ENCODE measurements at regions not wholly inside any gene's neighbourhood (a gene's known extent, or its start where the extent isn't known, plus 50 kb on each side); places are given as distances from the start of the nearest gene placed in this dataset.
"Not testable (repeated sequence)": the region's sequence is repeated elsewhere in the genome, so short reads cannot be mapped to it uniquely, and the experiment has no call there.

DNA sequence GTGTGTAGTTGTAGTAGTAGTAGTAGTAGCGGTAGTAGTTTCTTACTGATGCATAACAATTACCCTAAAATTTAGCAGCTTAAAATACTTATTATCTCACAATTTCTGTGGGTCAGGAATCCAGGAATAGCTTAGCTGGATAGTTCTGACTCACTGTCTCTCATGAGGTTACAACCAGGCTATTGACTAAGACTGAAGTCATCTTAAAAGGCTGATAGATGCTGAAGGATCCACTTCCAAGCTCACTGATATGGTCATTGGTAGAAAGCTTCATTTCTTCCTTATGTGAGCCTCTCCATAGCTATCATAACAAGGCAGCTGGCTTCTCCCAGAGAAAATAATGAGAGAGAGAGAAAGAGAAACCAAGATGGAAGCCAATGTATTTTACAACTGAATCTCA is 147.5 kb upstream of the FBXL17 start:
- peak; percentile 82 for DNase-seq

DNA sequence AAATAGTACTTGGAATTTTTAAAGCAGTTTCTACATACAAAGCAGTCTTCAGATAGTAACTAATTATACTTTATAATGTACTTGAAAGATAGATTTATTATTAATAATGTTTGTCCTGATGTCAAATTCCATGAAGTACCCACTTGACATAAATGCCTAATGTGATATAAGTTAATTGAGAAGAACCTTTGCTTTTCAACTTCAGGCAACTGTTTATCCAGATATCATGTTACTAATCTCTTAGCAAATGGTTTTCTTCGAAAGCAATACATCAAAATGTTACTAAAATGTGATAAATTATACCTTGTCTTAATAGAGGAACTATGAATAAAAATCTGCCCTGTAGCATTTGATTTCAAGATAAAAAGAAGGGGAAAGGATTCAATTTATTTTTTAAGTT is 146.8 kb upstream of the FBXL17 start:
- DNase-seq, result no peak

DNA sequence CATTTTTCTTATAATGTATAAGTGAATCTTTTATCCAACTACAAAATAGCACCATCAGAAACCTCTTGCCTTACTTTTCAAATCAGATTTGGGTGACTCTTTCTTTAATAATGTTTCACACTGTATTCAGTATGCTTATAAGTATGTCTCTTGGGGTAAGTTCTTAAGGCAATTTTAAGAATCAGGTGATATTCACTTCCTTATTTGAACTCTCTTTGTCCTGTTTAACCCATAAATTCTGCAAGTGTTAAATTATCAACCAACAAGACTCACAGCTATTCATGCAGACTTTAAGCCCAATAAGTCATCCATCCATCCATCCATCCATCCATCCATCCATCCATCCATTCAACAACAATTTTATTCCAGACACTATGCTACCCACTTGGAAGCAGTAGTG is 142.7 kb upstream of the FBXL17 start:
- no peak for DNase-seq

DNA sequence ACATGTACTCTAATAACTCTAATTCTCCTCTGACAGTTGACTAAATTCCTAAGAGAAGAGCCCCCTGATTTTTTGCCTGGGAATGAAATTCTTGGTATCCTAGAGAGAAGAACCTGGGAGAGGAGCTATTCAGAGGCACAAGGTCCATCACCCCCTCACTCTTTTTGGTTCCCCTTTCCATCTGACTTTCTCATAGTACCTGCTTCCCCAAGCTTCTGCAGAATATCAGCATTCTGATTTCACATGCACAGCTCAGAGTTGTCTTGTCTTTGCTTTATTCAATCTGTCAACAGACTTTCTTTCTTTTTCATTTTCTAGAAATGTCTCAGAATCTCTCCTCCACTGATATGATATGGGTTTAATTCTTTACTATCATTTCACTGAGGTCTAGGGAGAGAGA is 141.5 kb upstream of the FBXL17 start:
- DNase-seq, result no peak

DNA sequence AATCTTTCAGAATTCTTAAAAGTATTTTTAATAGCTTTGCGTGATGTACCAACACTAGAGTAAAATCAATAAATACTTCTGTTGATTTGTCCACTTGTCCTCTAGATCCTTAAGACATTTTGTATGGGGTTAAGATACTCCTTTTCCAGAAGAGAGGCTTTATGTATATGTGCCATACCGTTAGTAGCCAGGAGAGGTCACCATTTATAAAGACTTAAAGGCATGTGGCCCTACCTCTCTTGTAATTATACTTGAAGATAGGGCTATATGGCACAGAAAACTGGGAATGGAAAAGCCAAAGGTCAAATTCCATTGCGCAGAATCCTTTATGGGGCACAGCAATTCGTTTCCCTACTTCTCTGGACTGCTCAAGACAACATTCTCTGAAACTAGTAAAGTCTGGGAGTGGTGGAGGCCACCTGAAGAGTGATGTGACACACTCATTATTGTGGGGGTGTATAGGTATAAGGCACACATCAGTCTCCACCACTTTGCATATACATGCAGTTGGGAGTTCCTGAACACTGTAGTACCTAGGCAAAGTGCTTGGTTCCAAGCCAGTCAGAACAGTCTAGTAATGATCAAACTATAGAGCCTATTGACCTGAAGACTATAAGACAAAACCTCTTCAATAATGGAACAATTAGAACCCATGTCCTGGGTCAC is 140.1 kb upstream of the FBXL17 start:
- peak; percentile 65 for DNase-seq

DNA sequence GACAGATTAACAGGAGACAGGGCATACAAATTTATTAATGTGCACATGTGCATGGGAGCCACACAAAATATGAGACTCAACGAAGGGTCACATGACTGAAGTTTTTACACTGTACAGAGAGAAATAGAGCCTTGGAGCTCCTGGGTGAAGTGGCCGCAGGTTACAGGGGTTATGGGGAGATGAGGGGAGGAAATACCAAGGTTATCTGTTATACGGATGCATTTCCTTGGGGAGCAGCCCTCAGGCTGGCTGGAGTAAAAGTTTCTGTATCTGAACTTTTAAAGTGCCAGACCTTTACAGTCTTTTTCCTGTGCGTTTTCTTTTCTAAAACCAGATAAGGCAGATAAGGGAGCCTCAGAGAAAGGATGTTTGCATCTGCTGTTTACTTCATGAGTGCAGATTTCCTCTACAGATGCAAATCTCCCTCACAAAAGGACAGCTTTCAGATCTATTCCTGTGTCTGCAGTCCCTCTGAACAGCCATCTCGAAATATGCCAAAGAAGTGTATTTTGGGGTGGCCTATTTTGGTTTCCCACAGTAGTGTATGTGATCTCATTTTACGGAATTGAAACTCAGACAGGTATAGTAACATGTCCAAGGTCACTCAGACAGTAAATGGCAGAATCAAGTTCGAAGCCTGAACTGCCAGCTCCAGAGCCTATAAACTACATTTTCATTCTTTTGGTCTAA is 139.3 kb upstream of the FBXL17 start:
- no peak for DNase-seq

DNA sequence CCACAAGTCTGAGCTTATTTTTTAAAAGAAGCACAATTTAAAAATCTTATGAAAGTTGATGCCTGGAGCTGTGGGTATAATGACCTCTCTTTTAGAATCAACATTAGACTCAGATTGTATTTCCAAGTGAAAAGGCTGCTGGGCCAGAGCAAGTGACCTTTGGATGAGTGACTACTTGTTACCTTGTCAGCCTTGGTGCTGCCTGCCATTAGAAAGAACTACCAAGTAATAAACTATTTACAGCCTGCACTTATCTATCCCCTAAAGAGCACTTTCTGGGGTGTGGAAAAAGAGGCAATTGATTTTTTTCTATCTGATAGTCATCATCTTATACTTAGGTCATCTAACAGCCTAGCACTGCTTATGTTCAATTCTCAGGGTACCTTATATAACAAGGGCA is 134.9 kb upstream of the FBXL17 start:
- no peak for DNase-seq

DNA sequence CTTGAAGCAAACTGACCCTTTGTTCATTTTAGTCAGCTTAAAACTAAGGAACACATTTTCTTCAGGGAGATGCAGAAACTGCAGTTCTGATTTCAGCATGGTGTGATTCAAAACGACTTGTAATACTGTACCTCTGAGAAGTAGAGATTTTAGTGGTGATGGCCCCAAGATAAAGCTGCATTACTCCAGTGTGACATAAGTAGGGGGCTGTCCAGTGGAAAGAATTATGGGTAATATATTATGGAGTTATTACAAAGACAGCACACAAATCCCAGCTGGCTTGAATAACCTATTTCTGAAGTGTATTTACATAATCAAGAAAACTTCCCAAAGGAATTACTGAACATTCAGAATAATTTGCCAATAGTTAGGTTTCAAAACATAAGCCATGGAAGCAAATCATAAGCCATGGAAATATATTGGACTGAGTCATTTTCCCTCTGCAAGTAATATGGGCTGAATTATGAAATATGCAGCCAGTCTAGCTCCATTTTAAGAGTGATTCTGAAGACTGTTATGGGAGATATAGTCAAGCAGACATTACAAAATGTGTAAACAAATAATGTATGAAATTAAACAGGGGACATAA is 133.7 kb upstream of the FBXL17 start:
- DNase-seq, result no peak

DNA sequence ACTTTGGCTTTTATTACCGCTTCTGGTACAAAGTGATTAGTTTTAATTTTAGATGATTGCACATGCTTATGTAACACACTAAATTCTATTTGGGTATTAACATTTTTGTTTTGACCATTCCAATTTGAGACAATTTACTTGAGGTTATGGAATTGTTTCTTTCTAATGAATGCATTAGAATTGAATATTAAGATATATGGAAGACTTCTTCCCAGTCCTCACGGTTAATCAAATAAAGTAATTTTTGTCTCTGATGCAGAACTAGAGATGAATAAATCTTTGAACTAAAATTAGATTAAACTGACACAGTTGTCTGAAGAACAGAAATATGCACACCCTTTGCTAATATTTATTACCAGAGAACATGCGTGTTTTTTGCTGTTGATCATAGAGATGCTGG is 127.1 kb upstream of the FBXL17 start:
- DNase-seq, result no peak

DNA sequence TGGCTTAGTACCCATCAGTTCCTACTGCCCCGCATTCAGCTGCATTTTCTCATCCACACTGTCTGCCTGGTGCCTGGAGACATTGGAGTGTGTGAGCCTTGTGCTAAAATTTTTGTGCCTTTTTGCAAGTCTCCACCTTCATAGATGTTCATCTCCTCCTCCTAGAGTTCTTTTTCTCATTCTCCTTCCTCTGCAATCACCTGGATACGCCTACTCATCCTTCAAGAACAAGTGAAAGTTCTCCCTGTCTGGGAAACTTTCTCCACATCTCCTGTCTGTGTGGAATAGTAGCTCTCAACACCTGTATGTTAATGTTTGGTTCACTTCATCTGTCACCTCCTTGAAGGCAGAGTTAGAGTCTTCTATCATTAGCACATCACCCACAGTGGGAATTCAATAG is 125.7 kb upstream of the FBXL17 start:
- no peak for DNase-seq

DNA sequence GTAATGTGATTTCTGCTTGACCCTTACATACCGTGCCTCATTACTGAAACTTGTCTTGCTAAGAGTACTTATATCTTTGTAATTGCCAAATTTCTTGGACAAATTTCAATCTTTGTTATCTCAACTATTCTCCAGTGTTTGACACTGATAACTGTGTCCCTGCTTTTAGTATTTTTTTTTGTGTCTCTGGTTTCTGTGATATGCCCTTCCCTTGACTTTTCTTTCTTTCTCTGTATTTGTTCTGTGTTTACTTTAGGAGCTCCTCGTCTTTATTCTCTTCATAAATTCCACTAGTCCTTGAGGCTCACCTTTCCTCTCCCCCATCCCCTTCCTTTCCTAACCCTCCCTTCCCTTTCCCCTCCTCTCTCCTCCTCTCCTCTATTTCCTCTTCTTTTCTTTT is 123.7 kb upstream of the FBXL17 start:
- DNase-seq, result no peak

DNA sequence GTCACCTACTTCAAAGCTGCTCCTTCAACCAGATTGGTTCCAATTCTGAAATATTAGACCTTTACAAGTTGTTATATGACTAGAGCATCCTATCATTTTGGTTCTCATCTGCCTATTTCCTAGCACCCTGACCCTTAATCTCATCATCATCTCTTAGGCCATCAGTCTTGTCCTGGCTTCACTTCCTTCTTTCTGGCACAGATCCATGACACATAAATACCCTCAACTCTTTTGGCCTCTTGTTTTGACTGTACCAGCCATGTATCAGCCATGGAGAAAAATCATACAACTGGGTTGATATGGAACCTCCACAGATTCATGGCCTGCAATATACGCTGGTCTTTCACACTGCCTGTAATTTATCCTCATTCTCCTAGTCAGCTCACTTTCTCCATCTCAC is 123.1 kb upstream of the FBXL17 start:
- DNase-seq, result no peak

DNA sequence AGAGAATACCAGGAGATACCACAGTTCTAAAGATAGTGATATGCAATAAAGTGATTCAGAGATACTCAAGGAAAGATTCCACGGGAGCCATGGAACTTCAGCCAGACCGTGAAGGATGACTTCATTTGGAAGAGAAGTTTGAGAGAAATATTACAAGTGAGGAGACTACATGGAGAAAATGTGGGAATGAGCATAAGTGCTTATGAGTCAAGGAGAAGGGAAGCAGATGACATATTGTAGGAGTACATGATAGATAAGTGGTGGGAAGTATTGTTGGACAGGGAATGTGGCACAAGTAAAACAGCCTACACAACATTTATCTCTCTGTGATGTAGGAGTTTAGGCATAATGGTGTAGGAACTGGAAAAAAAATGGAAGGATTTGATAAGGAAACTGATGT is 122.1 kb upstream of the FBXL17 start:
- DNase-seq, result no peak

DNA sequence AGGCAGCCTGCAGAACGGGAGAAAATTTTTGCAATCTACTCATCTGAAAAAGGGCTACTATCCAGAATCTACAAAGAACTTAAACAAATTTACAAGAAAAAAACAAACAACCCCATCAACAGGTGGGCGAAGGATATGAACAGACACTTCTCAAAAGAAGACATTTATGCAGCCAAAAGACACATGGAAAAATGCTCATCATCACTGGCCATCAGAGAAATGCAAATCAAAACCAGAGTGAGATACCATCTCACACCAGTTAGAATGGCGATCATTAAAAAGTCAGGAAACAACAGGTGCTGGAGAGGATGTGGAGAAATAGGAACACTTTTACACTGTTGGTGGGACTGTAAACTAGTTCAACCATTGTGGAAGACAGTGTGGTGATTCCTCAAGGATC is 113.7 kb upstream of the FBXL17 start:
- DNase-seq, result not testable (repeated sequence)

DNA sequence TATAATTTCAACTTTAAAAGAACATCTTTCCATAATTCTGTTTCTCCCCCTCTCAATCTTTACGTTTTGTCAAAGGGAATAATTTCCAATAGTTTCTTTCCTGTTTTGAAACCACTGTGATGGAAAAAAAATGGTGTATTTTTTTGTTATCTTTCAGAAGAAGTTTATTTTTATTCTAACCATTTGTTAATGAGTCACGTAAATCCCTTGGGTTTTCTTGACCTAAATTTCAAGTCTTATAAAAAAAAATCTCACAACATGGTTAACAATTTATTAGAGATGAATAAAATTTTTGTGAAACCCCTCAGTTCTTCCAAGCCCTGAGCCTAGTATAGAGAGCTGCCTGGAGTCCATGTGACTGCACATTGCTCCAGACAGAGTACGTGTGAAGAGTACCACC is 106.1 kb upstream of the FBXL17 start:
- peak; percentile 29 for DNase-seq

DNA sequence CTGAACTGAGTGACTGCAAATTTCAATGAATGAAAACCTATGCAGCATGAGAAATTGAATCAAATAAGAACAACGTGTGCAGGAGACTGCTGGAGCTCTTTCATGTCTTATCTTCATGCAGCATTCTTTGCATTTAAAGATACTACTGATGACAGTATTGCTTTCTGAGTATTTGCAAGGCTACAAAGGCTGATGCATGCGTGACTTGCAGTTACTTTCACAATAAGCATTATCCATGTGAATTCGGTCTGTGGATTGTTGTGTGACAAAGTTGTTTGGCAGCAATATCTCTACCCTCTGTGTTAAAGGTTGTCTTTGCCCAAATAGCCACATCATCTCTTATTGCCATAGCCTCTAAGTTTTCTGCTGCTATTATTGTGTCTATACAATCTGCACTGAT is 102.1 kb upstream of the FBXL17 start:
- DNase-seq, result no peak

DNA sequence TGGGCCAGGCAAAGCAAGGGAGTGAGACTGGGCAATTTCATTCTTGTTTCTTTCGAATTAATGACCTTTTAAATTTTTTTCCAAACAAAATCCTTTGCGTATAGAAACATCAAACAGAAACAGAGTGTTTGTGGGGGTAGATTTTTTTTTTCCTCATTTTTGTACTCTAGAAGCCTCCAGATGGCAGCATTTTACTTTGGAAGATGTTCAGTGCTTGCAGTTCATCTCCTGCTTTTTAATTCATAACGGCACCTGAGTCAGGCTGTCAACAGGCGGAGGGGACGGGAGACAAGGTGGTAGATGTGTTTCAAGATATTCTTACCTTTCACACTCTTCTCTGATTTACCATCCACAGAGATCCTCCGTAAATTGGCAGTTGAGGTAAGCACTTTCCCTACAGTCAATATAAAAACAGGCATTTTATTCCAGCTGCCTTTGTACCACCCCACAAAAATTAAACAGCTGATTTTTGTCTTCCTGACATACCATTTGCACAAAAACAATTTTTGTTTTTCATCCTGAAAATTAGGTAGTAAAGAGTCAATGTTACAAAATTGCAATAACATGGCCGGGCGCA is 99.5 kb upstream of the FBXL17 start:
- DNase-seq, result peak; percentile 42

DNA sequence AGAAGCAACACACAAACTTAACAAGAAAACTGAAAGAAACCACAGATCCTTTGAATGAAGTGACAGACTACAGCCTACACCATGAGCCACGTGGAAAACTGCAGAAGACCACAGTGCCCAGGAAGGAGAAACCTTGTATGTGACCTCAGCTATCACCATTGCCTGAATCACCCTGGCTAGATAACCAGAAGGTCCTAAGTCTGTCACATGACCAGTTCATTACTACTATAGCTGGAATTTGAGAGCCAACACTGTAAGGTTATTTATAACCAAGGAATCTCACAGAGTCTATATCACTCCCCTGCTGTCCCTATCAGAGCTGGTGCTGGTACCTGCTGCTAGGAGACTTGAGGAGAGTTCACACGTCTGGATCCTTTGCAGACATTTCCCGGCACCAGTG is 90.3 kb upstream of the FBXL17 start:
- DNase-seq, result peak; percentile 47

DNA sequence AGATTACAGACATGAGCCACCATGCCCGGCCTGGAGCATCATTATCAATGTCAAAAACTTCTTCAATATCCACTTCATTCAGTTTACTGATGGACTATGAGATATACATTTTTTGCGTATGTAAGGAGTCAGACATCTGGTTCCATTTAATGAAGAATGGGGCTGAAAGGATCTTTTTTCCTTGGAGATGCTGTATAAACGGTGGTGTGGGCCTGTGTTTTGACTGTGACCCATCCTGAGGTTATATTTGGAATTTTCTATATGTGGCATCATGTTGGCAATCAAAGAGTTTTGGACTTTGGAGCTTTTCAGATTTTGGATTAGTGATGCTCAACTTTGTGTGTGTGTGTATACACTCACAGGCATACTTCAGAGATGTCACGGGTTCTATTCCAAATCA is 85.7 kb upstream of the FBXL17 start:
- peak; percentile 65 for DNase-seq

DNA sequence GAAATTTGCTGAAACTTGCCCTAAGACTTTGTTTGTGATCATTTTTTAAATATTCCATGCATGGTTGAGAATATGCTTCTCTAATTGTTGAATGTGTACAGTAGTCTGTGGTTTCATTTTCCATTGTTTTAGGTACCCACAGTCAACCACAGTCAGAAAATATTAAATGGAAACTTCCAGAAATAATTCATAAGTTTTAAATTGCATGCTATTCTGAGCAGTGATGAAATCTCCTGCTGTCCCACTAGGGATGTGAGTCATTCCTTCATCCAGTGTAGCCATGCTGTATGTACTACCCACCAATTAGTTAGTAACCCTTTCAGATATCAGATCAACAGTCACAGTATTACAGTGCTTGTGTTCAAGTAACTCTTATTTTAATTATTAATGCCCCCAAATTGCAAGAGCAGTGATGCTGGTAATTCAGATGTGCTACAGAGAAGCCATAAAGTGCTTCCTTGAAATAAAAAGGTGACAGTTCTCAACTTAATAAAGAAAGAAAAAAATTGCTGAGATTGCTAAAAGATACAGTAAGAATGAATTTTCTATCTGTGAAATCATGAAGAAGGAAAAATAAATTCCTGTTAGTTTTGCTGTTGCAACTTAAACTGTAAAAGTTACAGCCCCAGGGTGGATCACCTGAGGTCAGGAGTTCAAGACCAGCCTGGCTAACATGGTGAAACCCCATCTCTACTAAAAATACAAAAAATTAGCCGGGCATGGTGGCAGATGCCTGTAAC is 79.9 kb upstream of the FBXL17 start:
- DNase-seq, result peak; percentile 79

DNA sequence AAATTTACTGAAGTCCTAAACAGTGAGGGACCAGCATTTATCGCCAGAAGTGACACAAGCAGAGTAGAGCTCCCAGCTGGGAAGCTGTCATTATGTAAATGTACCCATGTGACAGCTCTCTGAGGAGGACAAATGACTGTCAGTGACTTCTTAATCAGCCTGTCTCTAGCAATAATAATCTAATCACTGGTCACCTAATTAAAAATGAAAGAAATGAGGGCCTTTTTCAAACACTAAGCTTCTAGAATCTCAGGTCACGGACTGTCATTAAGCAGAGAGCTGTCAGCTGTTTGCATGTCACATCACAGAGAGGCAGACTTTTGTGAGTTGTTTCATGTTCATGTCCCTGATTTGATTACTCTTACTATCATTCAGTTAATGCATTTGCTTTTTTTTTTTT is 77.9 kb upstream of the FBXL17 start:
- no peak for DNase-seq

DNA sequence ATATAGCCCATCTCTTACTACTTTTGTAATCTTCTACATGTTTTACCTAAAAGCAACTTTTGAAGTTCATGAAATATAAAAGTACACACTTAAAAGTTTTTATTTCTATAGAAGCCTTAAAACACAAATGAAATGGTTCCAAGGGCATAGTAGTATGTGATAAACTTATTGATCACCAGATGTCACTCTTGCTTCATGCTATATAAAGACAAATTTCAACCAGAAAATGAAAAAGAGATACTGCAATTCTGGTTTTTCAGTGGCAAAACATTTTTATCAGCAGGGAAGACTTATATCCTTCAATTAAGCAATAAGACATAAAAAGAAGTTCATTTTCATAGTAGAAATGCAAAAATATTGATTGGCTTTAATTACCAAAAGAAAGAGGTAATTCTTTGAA is 69.4 kb upstream of the FBXL17 start:
- DNase-seq, result no peak

DNA sequence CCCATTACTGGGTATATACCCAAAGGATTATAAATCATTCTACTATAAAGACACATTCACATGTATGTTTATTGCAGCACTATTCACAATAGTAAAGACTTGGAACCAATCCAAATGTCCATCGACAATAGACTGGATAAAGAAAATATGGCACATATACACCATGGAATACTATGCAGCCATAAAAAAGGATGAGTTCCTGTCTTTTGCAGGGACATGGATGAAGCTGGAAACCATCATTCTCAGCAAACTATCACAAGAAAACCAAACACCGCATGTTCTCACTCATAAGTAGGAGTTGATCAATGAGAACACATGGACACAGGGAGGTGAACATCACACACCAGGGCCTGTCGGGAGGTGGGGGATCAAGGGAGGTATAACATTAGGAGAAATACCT is 62.2 kb upstream of the FBXL17 start:
- DNase-seq, result not testable (repeated sequence)
